BLaER1 treated with 17β-estradiol and CSF1 and Interleukin-3, amounts not matched to agents 10 nM and 100 nM (cell line): ENCODE measurements at regions not wholly inside any gene's neighbourhood (a gene's known extent, or its start where the extent isn't known, plus 50 kb on each side); places are given as distances from the start of the nearest gene placed in this dataset.
"Not testable (repeated sequence)": the region's sequence is repeated elsewhere in the genome, so short reads cannot be mapped to it uniquely, and the experiment has no call there.

Source experiments
- H3K27ac ChIP-seq, 11 experiments: shearing (Covaris generic); formaldehyde crosslinking; 2 replicates each; pipeline ENCODE4 v1.8.1; 2022
- H3K27me3 ChIP-seq, 11 experiments: shearing (Covaris generic); formaldehyde crosslinking; 2 replicates each; pipeline ENCODE4 v1.8.1; 2022
- H3K36me3 ChIP-seq, 11 experiments: shearing (Covaris generic); formaldehyde crosslinking; 2 replicates each; pipeline ENCODE4 v1.8.1; 2022
- H3K4me1 ChIP-seq, 10 experiments: shearing (Covaris generic); formaldehyde crosslinking; 2 replicates each; pipeline ENCODE4 v1.8.1; 2022
- H3K4me2 ChIP-seq, 11 experiments: shearing (Covaris generic); formaldehyde crosslinking; 2 replicates each; pipeline ENCODE4 v1.8.1; 2022
- H3K4me3 ChIP-seq, 10 experiments: shearing (Covaris generic); formaldehyde crosslinking; 2 replicates each; pipeline ENCODE4 v1.8.1; 2022
- H3K9ac ChIP-seq, 11 experiments: shearing (Covaris generic); formaldehyde crosslinking; 2 replicates each; pipeline ENCODE4 v1.8.1; 2022
- H3K9me3 ChIP-seq, 11 experiments: shearing (Covaris generic); formaldehyde crosslinking; replicated peaks in 1 of 11; 2 replicates each; pipeline ENCODE4 v1.8.1; 2022
- H4K20me1 ChIP-seq, 11 experiments: shearing (Covaris generic); formaldehyde crosslinking; 2 replicates each; pipeline ENCODE4 v1.8.1; 2022
- Cebpa-rat ChIP-seq, 11 experiments: shearing (Covaris generic); IDR thresholded peaks; 2 replicates each; pipeline ENCODE4 v1.8.1; 2022

DNA sequence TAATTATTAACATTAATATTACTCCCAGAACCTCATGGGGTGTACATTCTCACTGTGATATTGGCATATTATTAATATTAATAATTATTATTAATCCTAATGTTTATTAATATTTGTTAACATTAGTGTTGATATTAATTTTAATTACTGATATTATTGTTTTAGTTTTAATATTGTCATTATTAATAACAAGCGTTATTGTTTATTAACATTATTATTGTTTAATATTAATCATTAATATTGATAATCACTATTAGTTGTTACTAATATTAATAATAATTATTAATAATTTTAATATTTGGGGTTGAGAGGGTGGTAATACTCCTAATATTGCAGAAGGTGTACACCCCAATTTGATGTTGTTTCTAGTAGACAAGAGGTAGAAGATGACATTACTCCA lies 193.1 kb upstream of the XIRP2 start:
- Histone ChIP-seq H3K36me3 (no peaks in the 10 kb centered on the region), H3K4me1 (peaks cover 0 to 13% (median 2%) of the 10 kb centered on the region in 10 experiments; a peak in 7 of 20 replicates), H4K20me1 (no peaks in the 10 kb centered on the region), H3K27me3 (no peaks in the 10 kb centered on the region), H3K9ac (no peak overlapping the region), H3K4me2 (no peak overlapping the region), H3K9me3 (peaks cover 0 to 8% (median 5%) of the 10 kb centered on the region in 11 experiments; a peak in 10 of 22 replicates), H3K4me3 (no peak overlapping the region), H3K27ac (no peak overlapping the region)
- no peak for TF ChIP-seq Cebpa-rat (IDR thresholded peaks at IDR 0.05)

- H4K20me1 ChIP-seq, H3K4me1 ChIP-seq, H3K36me3 ChIP-seq, H3K4me3 ChIP-seq, H3K9ac ChIP-seq, H3K27me3 ChIP-seq, H3K4me2 ChIP-seq, H3K27ac ChIP-seq: not testable (repeated sequence)
- H3K9me3 ChIP-seq: peaks cover 0 to 14% (median 0%) of the 10 kb centered on the region in 11 experiments; a peak in 9 of 22 replicates
Observed at GRCh38 chr2:166686057-166686456, 192.0 kb upstream of the SCN7A start.

DNA sequence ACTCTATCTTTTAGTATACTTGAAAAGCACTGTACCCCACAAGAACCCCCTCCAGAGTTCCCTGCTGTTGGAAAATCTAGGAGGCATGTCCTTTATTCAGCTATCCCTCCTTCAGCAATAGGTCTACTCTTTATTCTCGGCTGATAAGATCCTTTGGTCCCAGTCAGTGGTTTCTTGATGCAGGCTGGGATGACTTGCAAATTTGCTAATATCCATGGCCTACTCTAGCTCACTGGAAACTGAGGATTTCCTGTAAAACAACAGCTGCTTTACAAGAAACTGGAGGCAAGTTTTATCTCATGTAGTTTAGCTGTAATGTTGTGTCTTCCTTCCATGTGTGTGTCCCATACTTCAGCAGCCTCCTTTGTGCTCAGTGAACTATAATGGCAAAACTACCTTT lies 183.9 kb upstream of the SCN7A start:
- no peak for TF ChIP-seq Cebpa-rat (IDR thresholded peaks at IDR 0.05)
- Histone ChIP-seq H3K4me2 (no peak overlapping the region; a peak in 1 of 22 replicates), H4K20me1 (no peaks in the 10 kb centered on the region), H3K4me3 (no peak overlapping the region), H3K36me3 (no peaks in the 10 kb centered on the region), H3K27ac (no peak overlapping the region), H3K9me3 (peaks cover 0 to 9% (median 0%) of the 10 kb centered on the region in 11 experiments; a peak in 4 of 22 replicates), H3K4me1 (no peaks in the 10 kb centered on the region; a peak in 2 of 20 replicates), H3K9ac (no peak overlapping the region), H3K27me3 (no peaks in the 10 kb centered on the region)

DNA sequence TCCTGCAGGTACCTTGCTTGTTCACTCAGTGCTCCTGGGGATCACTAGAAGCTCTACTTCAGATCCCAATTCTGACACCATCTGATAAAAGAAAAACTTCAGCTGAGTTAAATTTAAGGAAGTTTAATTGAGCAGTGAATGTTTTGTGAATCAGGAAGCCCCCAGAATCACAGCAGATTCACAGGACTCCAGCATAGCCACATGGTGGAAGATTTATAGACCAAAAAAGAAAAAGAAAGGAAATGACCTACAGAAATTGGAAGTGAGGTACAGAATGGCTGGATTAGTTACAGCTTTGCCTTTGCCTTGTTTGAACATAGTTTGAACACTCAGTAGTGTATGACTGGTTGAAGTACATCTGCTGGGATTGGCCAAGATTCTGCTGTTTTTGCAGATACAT lies 182.7 kb upstream of the SCN7A start:
- no peak overlapping the region for H3K27ac ChIP-seq
- H3K4me1 ChIP-seq: no peaks in the 10 kb centered on the region; a peak in 2 of 20 replicates
- H4K20me1 ChIP-seq: no peaks in the 10 kb centered on the region
- TF ChIP-seq Cebpa-rat (IDR thresholded peaks at IDR 0.05): no peak
- H3K9ac ChIP-seq: no peak overlapping the region
- peak overlapping the region in 1 of 11 experiments; percentile 18; a peak in 2 of 22 replicates for H3K4me2 ChIP-seq
- no peak overlapping the region for H3K4me3 ChIP-seq
- peaks cover 0 to 9% (median 0%) of the 10 kb centered on the region in 11 experiments; a peak in 4 of 22 replicates for H3K9me3 ChIP-seq
- H3K27me3 ChIP-seq: no peaks in the 10 kb centered on the region
- no peaks in the 10 kb centered on the region for H3K36me3 ChIP-seq

GRCh38 chr2:166675553-166675952 lies 181.5 kb upstream of the SCN7A start:
- Histone ChIP-seq H3K9me3 (peaks cover 0 to 9% (median 0%) of the 10 kb centered on the region in 11 experiments; a peak in 4 of 22 replicates), H4K20me1 (no peaks in the 10 kb centered on the region), H3K27ac (no peak overlapping the region), H3K4me1 (no peaks in the 10 kb centered on the region; a peak in 2 of 20 replicates), H3K27me3 (no peaks in the 10 kb centered on the region), H3K4me3 (no peak overlapping the region), H3K4me2 (no peak overlapping the region), H3K9ac (no peak overlapping the region), H3K36me3 (no peaks in the 10 kb centered on the region)
- TF ChIP-seq Cebpa-rat (IDR thresholded peaks at IDR 0.05): no peak

DNA sequence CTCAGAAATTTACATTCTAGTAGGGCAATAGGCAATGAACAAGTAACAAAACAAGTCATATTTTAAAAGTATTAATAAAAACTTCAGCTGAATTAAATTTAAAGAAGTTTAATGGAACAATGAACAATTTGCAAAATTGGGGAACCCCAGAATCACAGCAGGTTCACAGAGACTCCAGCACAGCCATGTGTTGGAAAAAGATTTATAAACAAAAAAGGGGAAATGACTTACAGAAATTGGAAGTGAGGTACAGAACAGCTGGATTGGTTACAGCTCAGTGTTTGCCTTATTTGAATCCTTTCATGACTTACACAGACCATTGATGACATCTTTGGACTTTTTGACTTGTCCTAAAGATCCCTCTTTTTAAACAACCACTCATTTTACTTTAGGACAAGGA lies 179.9 kb upstream of the SCN7A start:
- Histone ChIP-seq H3K27me3 (no peaks in the 10 kb centered on the region), H3K9ac (no peak overlapping the region), H3K27ac (no peak overlapping the region), H3K4me2 (no peak overlapping the region), H3K36me3 (no peaks in the 10 kb centered on the region), H3K4me1 (no peaks in the 10 kb centered on the region; a peak in 2 of 20 replicates), H3K9me3 (peaks cover 0 to 9% (median 0%) of the 10 kb centered on the region in 11 experiments; a peak in 4 of 22 replicates), H3K4me3 (no peak overlapping the region), H4K20me1 (no peaks in the 10 kb centered on the region)
- TF ChIP-seq Cebpa-rat (IDR thresholded peaks at IDR 0.05): no peak

GRCh38 chr2:166671801-166672200 lies 177.8 kb upstream of the SCN7A start:
- Histone ChIP-seq H4K20me1 (no peaks in the 10 kb centered on the region), H3K4me2 (no peak overlapping the region), H3K27me3 (no peaks in the 10 kb centered on the region), H3K9ac (no peak overlapping the region), H3K27ac (no peak overlapping the region), H3K36me3 (no peaks in the 10 kb centered on the region), H3K4me1 (no peaks in the 10 kb centered on the region; a peak in 2 of 20 replicates), H3K9me3 (peaks cover 0 to 9% (median 0%) of the 10 kb centered on the region in 11 experiments; a peak in 3 of 22 replicates), H3K4me3 (no peak overlapping the region)
- TF ChIP-seq Cebpa-rat (IDR thresholded peaks at IDR 0.05): no peak

DNA sequence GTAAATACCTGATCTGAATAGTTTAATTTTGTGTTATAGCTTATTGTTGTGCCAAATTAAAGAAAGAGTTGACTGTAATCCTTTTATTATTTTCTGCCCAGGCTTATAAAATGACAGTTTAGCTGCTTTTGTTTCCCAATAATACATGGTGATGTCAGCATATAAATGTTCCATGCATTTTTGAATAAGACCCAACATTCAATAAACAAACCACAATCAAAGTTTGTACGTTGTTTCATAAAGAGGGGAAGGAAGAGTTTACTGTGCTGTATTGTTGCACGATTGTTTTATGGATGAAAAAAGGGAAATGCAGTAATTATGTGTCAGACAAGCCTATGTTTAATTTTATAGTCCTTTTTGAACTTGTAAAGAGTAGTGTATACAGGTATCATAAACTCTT lies 177.2 kb upstream of the SCN7A start:
- no peak overlapping the region for H3K4me3 ChIP-seq
- no peak for TF ChIP-seq Cebpa-rat (IDR thresholded peaks at IDR 0.05)
- no peak overlapping the region for H3K4me2 ChIP-seq
- H3K9me3 ChIP-seq: peaks cover 0 to 9% (median 0%) of the 10 kb centered on the region in 11 experiments; a peak in 3 of 22 replicates
- no peaks in the 10 kb centered on the region; a peak in 1 of 20 replicates for H3K4me1 ChIP-seq
- H3K36me3 ChIP-seq: no peaks in the 10 kb centered on the region
- H4K20me1 ChIP-seq: no peaks in the 10 kb centered on the region
- no peak overlapping the region for H3K27ac ChIP-seq
- no peaks in the 10 kb centered on the region for H3K27me3 ChIP-seq
- no peak overlapping the region for H3K9ac ChIP-seq

DNA sequence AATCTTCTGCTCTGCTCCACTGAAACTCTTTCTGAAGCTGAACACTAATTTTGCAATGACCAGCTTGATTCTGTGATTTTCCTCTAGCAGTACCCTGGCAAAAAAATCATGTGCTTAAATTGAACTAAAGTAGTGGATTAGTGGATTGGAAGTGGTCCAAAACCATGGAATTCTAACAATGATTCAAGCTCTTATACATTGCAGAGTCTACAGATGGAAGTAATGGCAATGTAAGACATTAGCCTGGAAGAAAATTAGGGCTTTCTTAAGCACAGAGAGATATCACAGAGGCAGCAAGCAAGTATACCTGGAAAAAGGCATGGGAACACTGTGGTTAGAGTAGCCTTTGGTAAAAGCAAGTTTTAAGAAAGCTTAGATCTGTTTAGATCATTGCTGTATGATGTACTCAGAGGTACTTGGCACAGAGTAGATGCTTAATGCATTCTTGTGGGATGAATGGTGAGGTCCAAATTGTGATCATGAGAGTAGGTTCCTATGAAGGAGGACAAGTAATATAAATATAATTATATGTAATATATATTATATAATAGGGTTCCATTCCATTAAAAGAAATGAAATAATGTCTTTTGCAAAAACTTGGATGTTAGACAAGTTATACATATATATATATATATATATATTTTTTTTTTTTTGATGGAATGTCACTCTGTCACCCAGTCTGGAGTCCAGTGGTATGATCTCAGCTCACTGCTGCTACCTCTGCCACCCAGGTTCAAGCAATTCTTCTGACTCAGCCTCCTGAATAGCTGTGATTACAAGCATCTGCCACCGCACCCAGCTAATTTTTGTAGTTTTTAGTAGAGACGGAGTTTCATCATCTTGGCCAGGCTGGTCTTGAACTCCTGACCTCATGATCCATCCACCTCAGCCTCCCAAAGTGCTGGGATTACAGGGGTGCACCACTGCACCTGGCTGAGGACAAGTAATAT lies 172.2 kb upstream of the SCN7A start:
- no peak overlapping the region for H3K9ac ChIP-seq

More for the DNA sequence above, 172.2 kb upstream of the SCN7A start:
- Histone ChIP-seq H3K27me3 (no peaks in the 10 kb centered on the region), H3K4me3 (no peak overlapping the region), H3K36me3 (no peaks in the 10 kb centered on the region), H3K9me3 (peaks cover 0 to 8% (median 0%) of the 10 kb centered on the region in 11 experiments; a peak in 4 of 22 replicates), H3K27ac (no peak overlapping the region), H4K20me1 (no peaks in the 10 kb centered on the region), H3K4me2 (no peak overlapping the region), H3K4me1 (peaks cover 6 to 50% (median 27%) of the 10 kb centered on the region in 10 experiments; a peak in 16 of 20 replicates)
- TF ChIP-seq Cebpa-rat (IDR thresholded peaks at IDR 0.05): no peak
